Body of pancreas (tissue), 4 donors: ENCODE measurements at regions not wholly inside any gene's neighbourhood (a gene's known extent, or its start where the extent isn't known, plus 50 kb on each side); places are given as distances from the start of the nearest gene placed in this dataset.

Source experiments
- ATAC-seq: fragments of 150-250 bp; one replicate; pipeline ENCODE4 v1.9.1; 2016
- DNase-seq, 4 donors: peaks; one replicate each; pipeline ENCODE4 v3.0.0-alpha.2; 2019
- H3K27ac ChIP-seq, 4 donors: fragments of 200-600 bp; sonication (generic); 1 replicate in 3 of 4; 2 replicates in 1 of 4; pipeline versions ENCODE4 v1.5.1 to v1.6.1; 2016 to 2019; ENCODE audit warnings: mild to moderate bottlenecking in 1 of 4, mixed read lengths in 1 of 4, moderate library complexity in 1 of 4
- H3K27me3 ChIP-seq, 2 donors: fragments of 200-600 bp; sonication (generic); one replicate each; pipeline ENCODE4 v1.6.0; 2016; ENCODE audit warnings: mild to moderate bottlenecking in 1 of 2
- H3K36me3 ChIP-seq, 2 donors: fragments of 200-600 bp; sonication (generic); replicated peaks in 1 of 2; 2 replicates each; pipeline ENCODE4 v1.5.1; 2016; ENCODE audit warnings: low read depth in 2 of 2; ENCODE audit not compliant: insufficient read depth in 1 of 2
- H3K4me1 ChIP-seq: fragments of 200-600 bp; sonication (generic); one replicate; pipeline ENCODE4 v1.6.0; 2016
- H3K4me3 ChIP-seq, 2 donors: fragments of 200-600 bp; sonication (generic); 1 replicate in 1 of 2; 2 replicates in 1 of 2; pipeline ENCODE4 v1.5.1; 2016 to 2019
- H3K9me3 ChIP-seq, 3 donors: fragments of 200-600 bp; sonication (generic); 1 replicate in 2 of 3; 2 replicates in 1 of 3; pipeline ENCODE4 v1.5.1; 2016
- CTCF ChIP-seq, 7 experiments: fragments of 450-650 bp in 4 of 7; fragments of 200-600 bp in 3 of 7; sonication (generic) in 3 of 7; IDR thresholded peaks; one replicate each; pipeline ENCODE4 v1.5.1; 2016 to 2019; ENCODE audit warnings: antibody characterized with exemption in 7 of 7
- POLR2A ChIP-seq, 3 donors: fragments of 450-650 bp; IDR thresholded peaks; one replicate each; pipeline ENCODE4 v1.6.1; 2016; ENCODE audit warnings: antibody characterized with exemption in 3 of 3, mild to moderate bottlenecking in 2 of 3
- WGBS, 2 donors: methylation state at CpG; one replicate each; pipeline ENCODE4 v1.1.5; 2017; 5-methylcytosine and 5-hydroxymethylcytosine counted together
- intact Hi-C: fragments of 100-400 bp; cut with DNase I; formaldehyde crosslinking; loops from one replicate; pipeline ENCODE4 v1.15.1; 2023

GRCh38 chr6:114579486-114579885 lies 236.7 kb upstream of the HS3ST5 start:
- TF ChIP-seq POLR2A (IDR thresholded peaks at IDR 0.05) = no peak
- no peak for TF ChIP-seq CTCF (IDR thresholded peaks at IDR 0.05)
- ATAC-seq = no peak

GRCh38 chr6:114577109-114577508 lies 234.3 kb upstream of the HS3ST5 start:
- intact Hi-C loops = no loop called here
- DNase-seq (no peak), ATAC-seq (no peak)
- Histone ChIP-seq H3K27me3 (no peaks in the 10 kb centered on the region), H3K27ac (no peak overlapping the region), H3K36me3 (no peaks in the 10 kb centered on the region), H3K4me3 (no peak overlapping the region), H3K9me3 (no peaks in the 10 kb centered on the region), H3K4me1 (no peaks in the 10 kb centered on the region)
- no peak for TF ChIP-seq POLR2A (IDR thresholded peaks at IDR 0.05)
- TF ChIP-seq CTCF (IDR thresholded peaks at IDR 0.05) = no peak
- 44 to 51% methylated on average over 1 of the region's 1 CpG for WGBS, 2 donors

More at GRCh38 chr6:114579486-114579885, 236.7 kb upstream of the HS3ST5 start:
- H3K9me3 ChIP-seq = no peaks in the 10 kb centered on the region
- no peak overlapping the region for H3K4me3 ChIP-seq
- no peaks in the 10 kb centered on the region for H3K27me3 ChIP-seq
- H3K27ac ChIP-seq = no peak overlapping the region
- intact Hi-C loops = no loop called here
- H3K36me3 ChIP-seq = no peaks in the 10 kb centered on the region
- no peak for DNase-seq
- H3K4me1 ChIP-seq = no peaks in the 10 kb centered on the region

GRCh38 chr6:114576330-114576729 lies 233.5 kb upstream of the HS3ST5 start:
- Histone ChIP-seq H3K4me3 (no peak overlapping the region), H3K27me3 (no peaks in the 10 kb centered on the region), H3K36me3 (no peaks in the 10 kb centered on the region), H3K27ac (no peak overlapping the region), H3K4me1 (no peaks in the 10 kb centered on the region), H3K9me3 (no peaks in the 10 kb centered on the region)
- ATAC-seq = no peak
- WGBS, 2 donors = 36 to 40% methylated on average over 4 of the region's 4 CpGs
- intact Hi-C loops = no loop called here
- no peak for TF ChIP-seq CTCF (IDR thresholded peaks at IDR 0.05)
- TF ChIP-seq POLR2A (IDR thresholded peaks at IDR 0.05) = no peak
- DNase-seq = no peak

- no peak for DNase-seq
- TF ChIP-seq CTCF (IDR thresholded peaks at IDR 0.05) = no peak
- no peak for TF ChIP-seq POLR2A (IDR thresholded peaks at IDR 0.05)
- Histone ChIP-seq H3K4me1 (no peaks in the 10 kb centered on the region), H3K9me3 (no peaks in the 10 kb centered on the region), H3K36me3 (no peaks in the 10 kb centered on the region), H3K27ac (no peak overlapping the region), H3K4me3 (no peak overlapping the region), H3K27me3 (no peaks in the 10 kb centered on the region)
- intact Hi-C loops = no loop called here
- no peak for ATAC-seq
- WGBS, 2 donors = 63 to 71% methylated on average over 3 of the region's 3 CpGs
Measured at GRCh38 chr6:114569669-114570068, 226.8 kb upstream of the HS3ST5 start.

GRCh38 chr6:114564302-114564933 lies 221.6 kb upstream of the HS3ST5 start:
- TF ChIP-seq CTCF (IDR thresholded peaks at IDR 0.05) (no peak), POLR2A (IDR thresholded peaks at IDR 0.05) (no peak)
- intact Hi-C loops = no loop called here
- H3K4me1 ChIP-seq = no peaks in the 10 kb centered on the region
- H3K4me3 ChIP-seq = no peak overlapping the region
- no peak overlapping the region for H3K27ac ChIP-seq
- H3K36me3 ChIP-seq = no peaks in the 10 kb centered on the region
- no peaks in the 10 kb centered on the region for H3K27me3 ChIP-seq
- ATAC-seq = no peak
- no peaks in the 10 kb centered on the region for H3K9me3 ChIP-seq
- DNase-seq = no peak
- 69 to 70% methylated on average over 9 of the region's 9 CpGs for WGBS, 2 donors
